Pancreas (tissue), 10 donors: ENCODE measurements at regions not wholly inside any gene's neighbourhood (a gene's known extent, or its start where the extent isn't known, plus 50 kb on each side); places are given as distances from the start of the nearest gene placed in this dataset.
A peak's percentile ranks its signal among the peaks of the same experiment; 100 is the strongest.

Experiments
- ATAC-seq, 4 donors: fragments of 200-7000 bp; cut with Tn5 transposase; one replicate each; pipeline versions ENCODE4 v1.8.0 to v1.9.1; 2020; ENCODE audit warnings: mild to moderate bottlenecking in 4 of 4, moderate library complexity in 4 of 4
- DNase-seq, 6 donors: peaks; one replicate each; pipeline ENCODE4 v3.0.0-alpha.2; 2020
- FAIRE-seq: peaks from 2 replicates; lab custom pipeline; 2012; peaks lifted over from hg19 to GRCh38; lab: Jason Lieb, UNC
- H3K27ac ChIP-seq, 4 donors: fragments of 200-600 bp; sonication (generic); 1 replicate in 3 of 4; 2 replicates in 1 of 4; pipeline versions ENCODE4 v1.5.0 to v1.8.0; 2020
- H3K27me3 ChIP-seq, 4 donors: fragments of 200-600 bp; one replicate each; pipeline ENCODE4 v1.8.0; 2021
- H3K36me3 ChIP-seq, 3 donors: fragments of 200-600 bp; sonication (generic) in 1 of 3; one replicate each; pipeline versions ENCODE4 v1.5.0 to v1.8.0; 2020 to 2021
- H3K4me1 ChIP-seq, 3 donors: fragments of 200-600 bp; one replicate each; pipeline ENCODE4 v1.8.0; 2021
- H3K4me3 ChIP-seq, 4 donors: fragments of 200-600 bp; sonication (generic) in 2 of 4; one replicate each; pipeline versions ENCODE4 v1.5.0 to v1.8.0; 2020 to 2021
- H3K9me3 ChIP-seq, 4 donors: fragments of 200-600 bp; one replicate each; pipeline ENCODE4 v1.8.0; 2021
- CTCF ChIP-seq, 4 donors: fragments of 200-600 bp; sonication (generic) in 3 of 4; IDR thresholded peaks; one replicate each; pipeline versions ENCODE4 v1.5.0 to v1.8.0; 2021; ENCODE audit warnings: antibody characterized with exemption in 4 of 4
- WGBS, 2 donors: extraction: QIAGEN DNeasy Blood & Tissue Kit; methylation state at CpG; one replicate each; pipeline ENCODE4 v1.1.7; 2013; 5-methylcytosine and 5-hydroxymethylcytosine counted together
- intact Hi-C, 3 donors: fragments of 100-400 bp; cut with DNase I; formaldehyde crosslinking; loops; one replicate each; pipeline versions ENCODE4 v1.11.1 to v1.14.2; 2022
- donor health status: healthy with polysubstance abuse.
- donor health status: DM: no; HTN: no; CAD: no; lungs with moderate emphysema.
- donor health status: DM: no; HTN: no; CAD: no.
- donor health status: control.
- donor health status: control.
- donor health status: Bipolar disorder and iron deficiency.
- donor health status: DM: yes; HTN: yes; CAD: no.
- donor health status: DM: no; HTN: no; CAD: no.
- donor health status: DM: no; HTN: no; CAD: no.
- donor health status: DM: yes; HTN: yes; CAD: no.

GRCh38 chr5:118556792-118557191 lies 431.6 kb downstream of the DTWD2 start:
- Histone ChIP-seq H3K36me3 (no peaks in the 10 kb centered on the region), H3K27ac (no peak overlapping the region), H3K9me3 (no peaks in the 10 kb centered on the region), H3K4me3 (no peak overlapping the region), H3K27me3 (no peaks in the 10 kb centered on the region), H3K4me1 (no peaks in the 10 kb centered on the region)
- intact Hi-C loops = no loop called here
- ATAC-seq = no peak
- 62 to 70% methylated on average over 5 of the region's 5 CpGs for WGBS, 2 donors
- TF ChIP-seq CTCF (IDR thresholded peaks at IDR 0.05) = no peak
- FAIRE-seq = no peak
- no peak for DNase-seq

DNA sequence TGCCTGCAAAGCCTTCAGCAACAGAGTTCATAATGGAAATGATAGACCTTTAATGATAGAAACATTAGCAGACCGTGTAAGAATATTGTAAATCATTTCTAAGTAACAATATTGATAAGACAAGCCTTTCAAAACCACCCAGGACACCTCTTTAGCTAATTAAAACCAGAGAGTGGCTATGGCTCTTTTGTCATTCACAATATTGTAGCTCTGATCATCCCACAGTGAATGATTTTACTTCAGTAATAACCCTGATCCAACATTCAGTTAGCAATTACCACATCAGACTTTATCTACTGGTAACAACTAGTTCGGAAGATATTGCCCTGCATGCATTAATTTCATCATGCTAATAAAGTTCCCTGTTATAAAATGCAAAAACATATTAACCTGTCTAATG lies 432.6 kb downstream of the DTWD2 start:
- WGBS, 2 donors = 63 to 68% methylated on average over 2 of the region's 2 CpGs
- Histone ChIP-seq H3K27ac (no peak overlapping the region), H3K9me3 (no peaks in the 10 kb centered on the region), H3K36me3 (no peaks in the 10 kb centered on the region), H3K4me3 (no peak overlapping the region), H3K27me3 (no peaks in the 10 kb centered on the region), H3K4me1 (no peaks in the 10 kb centered on the region)
- ATAC-seq = no peak
- no peak for TF ChIP-seq CTCF (IDR thresholded peaks at IDR 0.05)
- DNase-seq = no peak
- no peak for FAIRE-seq
- intact Hi-C loops = no loop called here

GRCh38 chr5:118554981-118555380 lies 433.4 kb downstream of the DTWD2 start:
- no peak for TF ChIP-seq CTCF (IDR thresholded peaks at IDR 0.05)
- intact Hi-C loops = no loop called here
- no peak overlapping the region for H3K4me3 ChIP-seq
- ATAC-seq (peak in 2 of 4 donors; percentile 42 to 45), FAIRE-seq (no peak), DNase-seq (no peak)
- no peaks in the 10 kb centered on the region for H3K27me3 ChIP-seq
- H3K4me1 ChIP-seq = no peaks in the 10 kb centered on the region
- no peaks in the 10 kb centered on the region for H3K36me3 ChIP-seq
- H3K27ac ChIP-seq = no peak overlapping the region
- WGBS, 2 donors = 19 to 21% methylated on average over 4 of the region's 4 CpGs
- no peaks in the 10 kb centered on the region for H3K9me3 ChIP-seq

DNA sequence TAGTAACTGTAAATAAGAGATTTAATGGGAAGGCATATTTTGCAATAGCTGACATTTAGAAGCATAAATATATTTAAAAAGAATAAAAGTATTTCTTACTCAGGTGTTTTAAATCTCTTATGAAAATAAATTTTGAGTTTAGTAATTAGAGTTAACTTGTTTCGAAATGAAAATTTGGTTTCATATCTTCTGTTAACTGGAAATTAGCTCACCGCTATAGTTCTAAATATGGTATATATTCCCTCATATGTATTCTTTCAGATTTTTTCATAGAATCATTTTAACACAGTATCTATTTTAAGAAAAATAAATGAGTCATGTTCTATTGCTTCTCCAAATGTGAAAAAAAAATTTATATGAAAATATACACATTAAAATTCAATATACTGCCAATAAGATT lies 434.1 kb downstream of the DTWD2 start:
- ATAC-seq (no peak), FAIRE-seq (no peak), DNase-seq (no peak)
- no peak for TF ChIP-seq CTCF (IDR thresholded peaks at IDR 0.05)
- H3K36me3 ChIP-seq = no peaks in the 10 kb centered on the region
- H3K4me1 ChIP-seq = no peaks in the 10 kb centered on the region
- 92 to 95% methylated on average over 2 of the region's 2 CpGs for WGBS, 2 donors
- intact Hi-C loops = no loop called here
- H3K27ac ChIP-seq = no peak overlapping the region
- no peaks in the 10 kb centered on the region for H3K27me3 ChIP-seq
- H3K9me3 ChIP-seq = no peaks in the 10 kb centered on the region
- no peak overlapping the region for H3K4me3 ChIP-seq

- Histone ChIP-seq H3K4me3 (no peak overlapping the region), H3K9me3 (no peaks in the 10 kb centered on the region), H3K36me3 (no peaks in the 10 kb centered on the region), H3K4me1 (no peaks in the 10 kb centered on the region), H3K27me3 (no peaks in the 10 kb centered on the region), H3K27ac (no peak overlapping the region)
- TF ChIP-seq CTCF (IDR thresholded peaks at IDR 0.05) = no peak
- no peak for FAIRE-seq
- peak in 1 of 4 donors; percentile 64 for ATAC-seq
- DNase-seq = no peak
- WGBS, 2 donors = 59 to 68% methylated on average over 3 of the region's 3 CpGs
- intact Hi-C loops = no loop called here
These were observed 434.7 kb downstream of the DTWD2 start for GRCh38 chr5:118553662-118554061.
